Common myeloid progenitor, CD34-positive (primary cell): ENCODE measurements at regions not wholly inside any gene's neighbourhood (a gene's known extent, or its start where the extent isn't known, plus 50 kb on each side); places are given as distances from the start of the nearest gene placed in this dataset.

Source experiments
- CTCF ChIA-PET: fragments of 350-600 bp; sonication (Branson Sonifier 250); formaldehyde crosslinking; loops from one replicate; lab custom pipeline; 2021; ENCODE audit warnings: antibody characterized with exemption; lab: Charles Lee
- POLR2A ChIA-PET: fragments of 350-600 bp; sonication (Branson Sonifier 250); formaldehyde crosslinking; loops from one replicate; lab custom pipeline; 2021; ENCODE audit warnings: antibody characterized with exemption; lab: Charles Lee
- DNase-seq, 3 donors: peaks; one replicate each; pipeline versions ENCODE4 v3.0.0 to v3.0.0-alpha.2; 2013
- H3K27ac ChIP-seq, 2 experiments: 1 replicate in 1 of 2; 2 replicates in 1 of 2; pipeline ENCODE4 v1.7.0; 2013; ENCODE audit warnings: inconsistent platforms in 2 of 2, low read length in 2 of 2, mild to moderate bottlenecking in 2 of 2, low read depth in 1 of 2, moderate library complexity in 1 of 2; ENCODE audit not compliant: severe bottlenecking in 2 of 2, insufficient read depth in 1 of 2, poor library complexity in 1 of 2
- H3K27me3 ChIP-seq, 5 experiments: replicated peaks in 2 of 5; 1 replicate in 3 of 5; 2 replicates in 2 of 5; pipeline versions ENCODE4 v1.6.1 to v1.7.0; 2013; ENCODE audit warnings: low read length in 4 of 5, mild to moderate bottlenecking in 2 of 5, moderate library complexity in 2 of 5, inconsistent platforms in 1 of 5; ENCODE audit not compliant: insufficient read depth in 5 of 5, control insufficient read depth in 4 of 5
- H3K36me3 ChIP-seq, 4 experiments: 1 replicate in 2 of 4; 2 replicates in 2 of 4; pipeline versions ENCODE4 v1.6.1 to v1.7.0; 2013; ENCODE audit warnings: low read length in 3 of 4, control low read depth in 1 of 4, mild to moderate bottlenecking in 1 of 4; ENCODE audit not compliant: control insufficient read depth in 4 of 4, insufficient read depth in 4 of 4
- H3K4me1 ChIP-seq, 4 experiments: 1 replicate in 3 of 4; 2 replicates in 1 of 4; pipeline versions ENCODE4 v1.6.1 to v1.7.1; 2013; ENCODE audit warnings: low read length in 3 of 4, mild to moderate bottlenecking in 3 of 4, control low read depth in 1 of 4, inconsistent platforms in 1 of 4, moderate library complexity in 1 of 4; ENCODE audit not compliant: control insufficient read depth in 4 of 4, insufficient read depth in 4 of 4; ENCODE audit errors: control extremely low read depth in 1 of 4
- H3K4me3 ChIP-seq, 7 experiments: 1 replicate in 4 of 7; 2 replicates in 3 of 7; pipeline versions ENCODE4 v1.5.1 to v1.7.0; 2013; ENCODE audit warnings: mild to moderate bottlenecking in 7 of 7, low read length in 6 of 7, moderate library complexity in 6 of 7, inconsistent platforms in 2 of 7, low read depth in 2 of 7, control low read depth in 1 of 7; ENCODE audit not compliant: insufficient read depth in 4 of 7, control insufficient read depth in 1 of 7; ENCODE audit errors: extremely low read depth in 1 of 7
- H3K9me3 ChIP-seq, 5 experiments: 1 replicate in 4 of 5; 2 replicates in 1 of 5; pipeline versions ENCODE4 v1.6.1 to v1.7.1; 2013; ENCODE audit warnings: low read length in 4 of 5, mild to moderate bottlenecking in 2 of 5, inconsistent platforms in 1 of 5, low read depth in 1 of 5, moderate library complexity in 1 of 5; ENCODE audit not compliant: control insufficient read depth in 4 of 5, insufficient read depth in 2 of 5; ENCODE audit errors: control extremely low read depth in 1 of 5
- WGBS: methylation state at CpG from one replicate; pipeline ENCODE4 v1.1.5; 2013; ENCODE audit not compliant: insufficient coverage; 5-methylcytosine and 5-hydroxymethylcytosine counted together

- H3K27ac ChIP-seq = no peak overlapping the region
These were observed 352.9 kb upstream of the SEL1L start for GRCh38 chr14:81886588-81886987.

GRCh38 chr14:81889529-81889928 lies 355.9 kb upstream of the SEL1L start:
- 80% methylated on average over 1 of the region's 2 CpGs for WGBS
- ChIA-PET POLR2A (no interaction called here), CTCF (no interaction called here)
- Histone ChIP-seq H3K27ac (no peak overlapping the region), H3K36me3 (no peaks in the 10 kb centered on the region), H3K4me3 (no peak overlapping the region), H3K9me3 (no peaks in the 10 kb centered on the region), H3K4me1 (no peaks in the 10 kb centered on the region), H3K27me3 (no peaks in the 10 kb centered on the region)
- no peak for DNase-seq

More at GRCh38 chr14:81886588-81886987, 352.9 kb upstream of the SEL1L start:
- H3K4me1 ChIP-seq = no peaks in the 10 kb centered on the region
- CTCF ChIA-PET = no interaction called here
- DNase-seq = no peak
- WGBS = 90% methylated on average over 2 of the region's 2 CpGs
- POLR2A ChIA-PET = no interaction called here
- H3K9me3 ChIP-seq = no peaks in the 10 kb centered on the region
- no peaks in the 10 kb centered on the region for H3K36me3 ChIP-seq
- no peak overlapping the region for H3K4me3 ChIP-seq
- no peaks in the 10 kb centered on the region for H3K27me3 ChIP-seq

- H3K27ac ChIP-seq = no peak overlapping the region
- DNase-seq = no peak
- H3K4me1 ChIP-seq = no peaks in the 10 kb centered on the region
- CTCF ChIA-PET = no interaction called here
- H3K27me3 ChIP-seq = no peaks in the 10 kb centered on the region
- 86% methylated on average over 1 of the region's 1 CpG for WGBS
- H3K4me3 ChIP-seq = no peak overlapping the region
- no peaks in the 10 kb centered on the region for H3K36me3 ChIP-seq
- POLR2A ChIA-PET = no interaction called here
- no peaks in the 10 kb centered on the region for H3K9me3 ChIP-seq
These were observed 356.4 kb upstream of the SEL1L start for GRCh38 chr14:81890020-81890419.

GRCh38 chr14:81903477-81903876 lies 369.8 kb upstream of the SEL1L start:
- no peak for DNase-seq
- no peaks in the 10 kb centered on the region for H3K36me3 ChIP-seq
- POLR2A ChIA-PET = no interaction called here
- H3K4me1 ChIP-seq = no peaks in the 10 kb centered on the region
- no peak overlapping the region for H3K4me3 ChIP-seq
- H3K27ac ChIP-seq = no peak overlapping the region
- WGBS = 96% methylated on average over 4 of the region's 5 CpGs
- H3K27me3 ChIP-seq = no peaks in the 10 kb centered on the region
- peaks cover 0 to 16% (median 0%) of the 10 kb centered on the region in 5 experiments for H3K9me3 ChIP-seq
- CTCF ChIA-PET = no interaction called here

GRCh38 chr14:81927070-81927469 lies 393.4 kb upstream of the SEL1L start:
- POLR2A ChIA-PET = no interaction called here
- no peak for DNase-seq
- no peaks in the 10 kb centered on the region for H3K9me3 ChIP-seq
- CTCF ChIA-PET = no interaction called here
- no peak overlapping the region for H3K27ac ChIP-seq
- no peaks in the 10 kb centered on the region for H3K36me3 ChIP-seq
- 0% methylated on average over 1 of the region's 1 CpG for WGBS
- H3K4me1 ChIP-seq = no peaks in the 10 kb centered on the region
- H3K4me3 ChIP-seq = no peak overlapping the region
- no peaks in the 10 kb centered on the region for H3K27me3 ChIP-seq

- Histone ChIP-seq H3K9me3 (no peaks in the 10 kb centered on the region), H3K36me3 (no peaks in the 10 kb centered on the region), H3K27ac (no peak overlapping the region), H3K27me3 (no peaks in the 10 kb centered on the region), H3K4me3 (no peak overlapping the region), H3K4me1 (no peaks in the 10 kb centered on the region)
- ChIA-PET POLR2A (no interaction called here), CTCF (no interaction called here)
- DNase-seq = no peak
- WGBS = no CpG with 5 or more reads among the region's 1 CpG
These were observed 398.2 kb upstream of the SEL1L start for GRCh38 chr14:81931828-81932227.

- 82% methylated on average over 1 of the region's 1 CpG for WGBS
- H3K4me1 ChIP-seq = no peaks in the 10 kb centered on the region
- ChIA-PET POLR2A (no interaction called here), CTCF (no interaction called here)
- H3K4me3 ChIP-seq = no peak overlapping the region
- H3K36me3 ChIP-seq = no peaks in the 10 kb centered on the region
- H3K27ac ChIP-seq = no peak overlapping the region
- DNase-seq = no peak
- H3K27me3 ChIP-seq = no peaks in the 10 kb centered on the region
- H3K9me3 ChIP-seq = no peaks in the 10 kb centered on the region
These were observed 402.7 kb upstream of the SEL1L start for GRCh38 chr14:81936348-81936747.
